CD4-positive, alpha-beta T cell treated with Interleukin-2 at 100 ng/mL for 4 hours (primary cell): ENCODE measurements at regions not wholly inside any gene's neighbourhood (a gene's known extent, or its start where the extent isn't known, plus 50 kb on each side); places are given as distances from the start of the nearest gene placed in this dataset.

ENCODE experiments used
- DNase-seq: peaks from one replicate; pipeline ENCODE4 v3.0.0-alpha.2; 2020; ENCODE audit warnings: low spot score

GRCh38 chr9:108184009-108184408 is 671.8 kb downstream of the ACTL7B start:
- no peak for DNase-seq

DNA sequence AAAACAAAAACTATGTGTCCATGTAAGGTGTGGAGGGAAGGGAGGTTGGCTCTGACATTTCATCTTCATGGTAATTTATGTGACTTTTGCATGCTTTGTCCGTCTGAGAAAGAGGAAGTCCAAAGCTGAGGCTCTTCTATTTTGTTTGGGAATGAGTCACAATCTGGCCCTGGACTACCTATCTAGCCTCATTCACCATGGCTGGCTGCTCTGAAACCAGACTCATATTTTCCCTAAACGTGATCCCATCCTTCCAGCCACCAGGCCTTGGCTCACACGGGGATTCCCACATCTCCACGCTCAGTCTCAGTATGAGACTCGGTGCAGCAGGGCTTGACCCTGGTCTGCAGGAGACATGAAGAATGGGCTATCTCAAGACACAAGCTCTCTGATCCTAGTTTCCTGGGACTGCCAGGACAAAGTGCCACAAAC is 672.8 kb downstream of the ACTL7B start:
- no peak for DNase-seq

DNA sequence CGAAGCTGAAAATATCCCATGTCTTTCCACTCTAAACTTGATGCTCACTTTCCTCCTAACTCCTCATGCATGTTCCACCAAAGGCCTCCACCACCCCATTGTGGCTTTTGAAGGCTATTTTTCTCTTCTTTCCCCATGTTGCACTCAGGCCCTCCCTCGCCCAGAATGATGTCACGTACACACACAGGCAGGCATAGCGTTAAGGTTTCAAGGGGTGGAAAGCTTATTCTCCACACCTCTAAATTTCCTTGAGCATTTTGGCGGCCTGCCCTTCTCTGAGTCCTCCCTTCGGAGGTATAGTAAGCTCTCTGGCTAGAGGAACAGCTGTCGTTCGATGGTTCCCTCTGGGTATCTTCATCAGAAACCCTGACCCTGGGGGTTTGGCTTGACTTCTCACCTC is 673.5 kb downstream of the ACTL7B start:
- no peak for DNase-seq

DNA sequence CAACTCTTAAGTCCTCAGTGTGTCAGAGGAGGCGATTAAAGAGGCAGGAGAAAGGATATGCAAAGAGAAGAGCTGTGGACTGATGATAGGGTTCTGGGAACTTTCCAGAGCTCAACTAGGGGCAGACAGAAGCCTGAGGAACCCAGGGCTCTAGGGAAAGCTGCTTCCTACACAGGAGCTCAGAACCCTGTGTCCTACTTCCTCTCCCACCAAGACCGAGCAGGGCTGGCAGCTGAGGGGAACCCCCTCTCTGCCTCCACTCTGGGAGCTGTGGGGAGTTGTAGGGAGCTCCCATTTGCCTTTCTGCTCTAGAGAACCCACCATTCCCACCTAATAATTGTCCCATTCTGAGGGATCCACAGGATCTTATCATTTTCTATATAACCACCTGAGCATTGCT is 674.3 kb downstream of the ACTL7B start:
- DNase-seq = no peak

- DNase-seq = no peak
Observed at GRCh38 chr9:108180541-108180940, 675.2 kb downstream of the ACTL7B start.

DNA sequence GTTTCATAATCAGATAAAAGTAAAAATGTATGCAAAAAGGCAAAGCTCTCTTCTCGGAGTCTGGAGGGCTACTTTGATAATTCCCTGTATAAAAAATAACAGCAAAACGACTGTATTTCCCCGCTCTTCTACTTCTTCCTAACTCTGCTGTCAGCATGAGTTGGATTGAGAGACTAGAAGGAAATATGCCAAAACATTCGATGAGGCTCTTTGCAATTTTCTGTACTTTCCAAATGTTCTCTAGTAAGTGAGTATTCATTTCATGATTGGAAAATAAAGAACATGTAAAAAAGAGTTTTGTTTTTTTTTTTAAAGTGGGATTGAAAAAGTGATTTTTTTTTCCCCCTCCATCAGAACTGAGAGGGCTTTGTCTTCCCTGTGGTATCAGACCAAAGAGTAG is 677.5 kb downstream of the ACTL7B start:
- no peak for DNase-seq

- DNase-seq = no peak
Observed at GRCh38 chr9:108168236-108168850, 678.8 kb upstream of the KLF4 start.

DNA sequence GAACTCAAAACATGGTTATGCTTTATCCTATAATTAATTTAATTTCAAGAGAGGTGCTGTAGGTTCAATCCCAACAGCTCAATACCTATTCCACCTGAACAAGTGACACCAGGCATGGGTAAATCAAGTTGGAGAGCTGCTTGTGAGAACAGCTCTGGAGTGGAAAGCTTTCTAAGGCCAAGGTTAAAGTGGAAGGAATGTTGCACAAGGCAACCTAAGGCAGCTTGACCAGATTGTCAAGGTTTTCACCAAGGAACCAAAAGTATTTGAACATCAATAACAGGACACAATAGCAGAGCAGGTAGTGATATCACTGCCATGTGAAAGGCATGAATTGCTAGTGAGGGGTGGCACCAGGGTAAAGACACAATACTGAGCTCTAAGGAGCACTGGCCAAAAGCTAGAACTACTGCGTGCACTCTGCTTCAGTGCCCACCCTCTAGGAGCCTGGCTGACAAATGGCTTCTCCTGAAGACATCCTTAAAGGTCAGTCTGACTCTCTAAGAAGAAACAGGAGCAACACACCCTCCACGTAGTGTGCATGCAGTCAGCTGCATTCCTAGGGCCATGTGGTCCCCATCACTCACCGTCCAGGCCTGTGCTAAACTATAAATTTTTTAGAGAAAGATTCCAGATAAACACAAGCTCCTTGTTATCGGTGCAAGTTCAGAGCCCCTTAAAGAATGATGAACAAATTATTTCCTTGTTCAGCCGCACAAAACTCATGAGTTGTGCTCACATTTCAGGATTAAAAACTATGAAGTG is 677.7 kb upstream of the KLF4 start:
- DNase-seq = no peak

DNA sequence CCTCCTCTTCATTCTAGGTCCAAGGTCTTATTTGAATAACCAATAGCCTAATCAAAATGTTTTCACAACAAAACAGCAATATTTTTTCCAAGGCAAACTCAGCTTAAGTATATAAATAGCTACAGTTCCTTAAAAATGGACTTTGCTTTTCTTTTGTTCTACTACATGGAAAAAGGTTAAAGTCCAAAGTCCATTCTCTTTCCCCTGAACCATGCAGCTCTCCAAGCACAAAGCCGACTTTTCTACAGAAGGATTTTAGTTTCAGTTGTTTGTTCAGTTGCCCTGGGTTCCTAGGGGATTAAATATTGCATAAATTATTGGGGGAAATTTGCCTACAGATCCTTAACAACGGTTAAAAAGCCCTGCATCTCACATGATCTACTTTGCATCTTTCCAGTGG is 677.0 kb upstream of the KLF4 start:
- no peak for DNase-seq

DNA sequence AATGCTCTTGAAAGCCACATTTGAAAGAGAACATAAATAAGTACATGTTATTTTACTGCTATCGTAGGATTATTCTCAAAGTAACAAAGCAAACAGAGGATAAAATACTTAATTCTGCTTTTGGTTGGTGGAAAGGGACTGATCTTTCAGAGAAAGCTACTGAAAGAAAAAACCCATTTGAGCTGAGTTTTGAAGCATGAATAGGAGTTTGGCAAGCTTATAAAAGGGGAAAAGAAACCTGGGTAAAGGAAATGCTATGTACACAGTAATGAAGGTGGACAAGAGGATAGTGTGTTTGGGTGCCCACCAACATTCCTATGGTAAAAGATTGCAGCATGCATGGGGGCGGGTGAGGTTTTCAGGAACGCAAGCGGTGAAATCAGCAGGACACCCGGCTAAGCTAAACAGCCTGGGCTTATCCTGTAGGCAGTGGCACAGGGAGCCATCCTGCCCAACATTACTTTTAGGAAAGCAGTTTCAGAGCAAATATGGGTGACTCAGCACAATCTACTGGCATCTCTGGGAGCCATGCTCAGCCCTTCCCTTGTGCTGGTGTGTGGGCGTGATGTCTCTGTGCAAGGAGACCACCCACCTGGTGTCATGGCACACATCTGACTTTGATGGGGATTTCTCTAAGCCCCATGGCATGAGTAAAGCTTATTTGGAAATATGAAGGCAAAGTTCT is 673.9 kb upstream of the KLF4 start:
- DNase-seq = no peak

GRCh38 chr9:108162664-108163063 is 673.1 kb upstream of the KLF4 start:
- no peak for DNase-seq

- no peak for DNase-seq
Observed at GRCh38 chr9:108161503-108161902, 671.9 kb upstream of the KLF4 start.

DNA sequence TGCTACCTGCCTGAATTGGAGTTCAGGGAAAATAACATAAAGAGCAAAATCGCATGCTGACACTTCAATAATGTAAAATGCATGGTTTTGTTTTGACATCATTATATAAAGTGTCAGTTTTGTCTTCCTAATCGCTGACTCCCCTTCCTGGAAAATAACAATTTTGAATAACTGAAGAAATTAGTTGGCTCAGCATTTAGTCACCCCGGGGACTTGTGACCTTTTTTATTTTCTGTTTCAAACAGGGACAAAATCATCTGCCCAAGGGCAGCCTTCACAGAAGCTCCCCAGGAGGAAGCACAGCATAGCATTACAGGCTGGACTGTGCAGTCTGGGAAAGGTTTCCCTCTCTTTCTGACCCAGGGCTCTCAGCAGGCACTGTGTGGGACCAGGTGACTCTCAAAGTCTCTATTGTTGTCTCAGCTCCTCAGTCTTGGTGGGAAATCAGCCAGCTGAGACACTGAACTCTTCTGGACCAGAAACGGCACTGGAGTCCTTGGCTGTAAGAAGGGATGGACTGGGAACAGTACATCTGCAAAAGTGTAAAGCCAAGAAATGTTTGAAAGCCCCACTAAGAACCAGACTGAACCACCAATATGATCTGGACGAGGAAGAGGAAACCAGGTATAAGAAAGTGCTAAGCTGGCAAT is 671.3 kb upstream of the KLF4 start:
- DNase-seq = no peak

GRCh38 chr9:108160039-108160438 is 670.5 kb upstream of the KLF4 start:
- no peak for DNase-seq

DNA sequence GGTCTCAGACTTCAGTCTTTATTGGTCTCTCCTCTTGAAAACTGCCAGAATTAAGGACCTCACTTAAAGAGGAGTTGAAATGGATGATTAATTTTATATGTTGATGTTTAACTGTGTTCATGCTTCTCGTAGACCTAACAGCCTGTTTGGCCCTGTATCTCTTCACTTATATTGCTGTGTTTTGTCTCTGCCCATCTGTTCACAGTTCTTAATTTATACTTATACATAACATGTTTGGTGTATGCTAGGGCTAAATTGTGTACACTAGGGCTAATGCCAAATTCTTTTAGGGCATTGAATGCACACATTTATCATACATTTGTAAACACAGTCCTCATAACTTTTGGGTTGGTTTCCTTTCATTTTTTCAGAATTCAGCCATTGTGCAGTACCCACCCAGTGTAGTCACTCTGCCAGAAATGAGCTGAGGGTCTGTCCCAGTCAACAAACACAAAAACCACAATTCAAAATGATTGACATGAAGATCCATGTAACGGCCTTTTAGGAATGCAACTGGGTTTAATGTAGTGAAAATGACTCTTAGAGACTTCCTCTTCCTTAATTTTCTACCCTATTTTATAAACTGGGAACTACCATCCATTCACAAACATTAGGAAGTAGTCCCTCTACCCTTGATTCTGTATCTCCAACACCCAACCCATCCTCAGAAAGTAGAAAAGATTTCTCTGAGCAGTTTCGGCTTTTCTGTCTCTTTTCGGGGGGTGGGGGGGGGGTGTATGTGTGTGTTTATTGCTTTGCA is 668.8 kb upstream of the KLF4 start:
- no peak for DNase-seq

DNA sequence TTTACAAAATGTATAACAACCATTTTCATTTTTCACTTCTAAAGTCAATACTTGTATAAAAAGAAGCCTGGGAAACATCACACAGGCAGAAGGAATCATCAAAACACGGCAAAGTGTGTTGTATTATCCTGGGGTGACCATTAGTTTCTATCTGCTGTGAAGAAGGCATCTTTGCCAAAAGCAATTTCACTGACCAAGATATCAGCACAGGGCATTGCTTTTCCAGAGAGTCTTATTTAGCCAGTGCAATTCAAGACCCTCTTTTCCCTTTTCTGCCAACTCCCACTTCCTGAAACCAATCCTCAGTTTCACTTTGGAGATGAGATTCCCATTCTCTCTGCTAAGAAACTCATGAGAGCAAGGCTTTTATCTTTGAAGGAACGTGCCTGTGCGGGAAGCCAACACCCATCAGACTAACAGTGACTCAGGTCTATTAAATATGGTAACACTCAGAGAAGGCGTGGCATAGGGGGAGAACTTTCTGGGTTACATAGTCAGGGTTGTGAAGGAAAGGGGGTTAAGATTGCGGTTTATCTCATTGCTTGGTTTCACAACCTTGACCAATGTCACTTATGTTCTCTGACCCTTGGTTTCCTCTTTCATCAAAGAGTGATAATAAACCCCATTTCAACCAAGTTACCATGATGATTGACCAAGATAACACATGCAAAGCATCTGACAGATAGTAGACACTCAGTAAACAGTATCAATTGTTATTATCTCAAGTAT is 666.9 kb upstream of the KLF4 start:
- DNase-seq = no peak

- no peak for DNase-seq
Observed at GRCh38 chr9:108153416-108153815, 663.8 kb upstream of the KLF4 start.

GRCh38 chr9:108150736-108151586 is 661.4 kb upstream of the KLF4 start:
- DNase-seq = no peak

DNA sequence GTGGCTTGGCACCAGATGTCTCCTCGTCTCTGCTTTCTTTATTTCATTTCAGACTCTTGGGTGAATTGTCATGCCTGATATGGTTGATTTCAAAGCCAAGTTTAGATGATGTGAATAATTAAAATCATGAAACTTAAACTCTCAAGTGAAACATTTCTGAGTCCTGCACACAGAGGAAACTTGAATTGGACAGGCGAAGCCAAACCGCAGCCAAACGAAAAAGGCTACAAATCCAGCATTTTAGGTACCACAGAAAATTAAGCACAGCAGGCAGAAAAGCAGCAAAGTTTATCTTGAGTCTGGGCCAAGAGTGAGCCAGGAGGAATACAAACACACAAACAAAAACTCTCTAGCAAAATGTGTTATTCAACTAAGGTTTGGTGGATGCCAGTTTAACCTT is 659.8 kb upstream of the KLF4 start:
- DNase-seq = no peak

DNA sequence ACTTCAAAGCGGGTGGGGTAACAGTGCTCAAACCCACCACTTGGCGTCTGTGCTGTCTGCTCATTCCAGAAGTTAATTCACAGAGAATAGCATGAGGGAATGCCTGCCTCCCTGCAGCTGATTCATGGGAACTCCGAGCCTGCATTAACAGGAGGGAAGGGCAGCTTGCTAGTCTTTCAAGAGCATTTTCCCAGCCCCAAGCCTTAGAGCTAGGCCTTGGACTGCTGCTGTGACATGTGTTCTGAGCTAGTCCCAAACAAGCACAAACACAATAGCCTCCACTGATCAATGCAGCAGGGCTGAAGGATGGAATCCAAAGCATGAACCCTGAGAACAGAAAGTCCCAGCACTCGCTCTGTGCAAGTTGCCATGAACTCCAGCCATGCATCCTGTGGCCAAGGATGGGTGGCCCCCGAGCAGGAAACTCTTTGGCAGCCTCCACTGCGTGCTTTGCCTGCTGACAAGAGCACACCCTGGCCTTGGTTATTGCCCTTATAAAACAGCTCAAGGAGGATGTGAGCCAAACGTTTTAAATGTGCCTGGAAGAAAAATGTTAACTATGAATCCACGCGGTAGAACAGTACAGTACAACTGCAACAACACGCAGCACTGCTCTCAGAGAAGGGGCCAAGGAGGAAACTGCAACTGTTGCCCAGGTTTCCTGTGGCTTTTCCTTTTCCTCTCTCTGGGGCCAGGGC is 653.1 kb upstream of the KLF4 start:
- no peak for DNase-seq
